ENCODE measurements at regions not wholly inside any gene's neighbourhood (a gene's known extent, or its start where the extent isn't known, plus 50 kb on each side); places are given as distances from the start of the nearest gene placed in this dataset.

- no peak overlapping the region for H3K27ac ChIP-seq
- peaks cover 0 to 6% (median 0%) of the 10 kb centered on the region in 3 donors for H3K9me3 ChIP-seq (replicated peaks in 1 of 3)
- H3K27me3 ChIP-seq: no peaks in the 10 kb centered on the region
- no peak for DNase-seq
- no peak overlapping the region for H3K4me3 ChIP-seq
- intact Hi-C loops (cut with DNase I): no loop called here
- no peaks in the 10 kb centered on the region for H3K36me3 ChIP-seq (replicated peaks in 1 of 2)
- 75 to 84% (median 81%) methylated on average over 6 of the region's 6 CpGs for WGBS, 4 donors
- TF ChIP-seq POLR2A (IDR thresholded peaks at IDR 0.05) (no peak), CTCF (IDR thresholded peaks at IDR 0.05) (no peak)
- H3K4me1 ChIP-seq (replicated peaks in 1 of 2): no peaks in the 10 kb centered on the region
Observed at GRCh38 chr13:63909726-63910375, 2494.2 kb upstream of the PCDH20 start.

GRCh38 chr13:63902141-63902540 lies 2486.5 kb upstream of the PCDH20 start:
- Histone ChIP-seq H3K4me3 (no peak overlapping the region), H3K9me3 (replicated peaks in 1 of 3) (no peaks in the 10 kb centered on the region), H3K4me1 (replicated peaks in 1 of 2) (no peaks in the 10 kb centered on the region), H3K27me3 (no peaks in the 10 kb centered on the region), H3K27ac (no peak overlapping the region), H3K36me3 (replicated peaks in 1 of 2) (no peaks in the 10 kb centered on the region)
- no peak for DNase-seq
- intact Hi-C loops (cut with DNase I): no loop called here
- TF ChIP-seq CTCF (IDR thresholded peaks at IDR 0.05) (no peak), POLR2A (IDR thresholded peaks at IDR 0.05) (no peak)
- 88 to 94% (median 91%) methylated on average over 9 of the region's 9 CpGs for WGBS, 4 donors

- intact Hi-C loops (cut with DNase I): no loop called here
- H3K9me3 ChIP-seq (replicated peaks in 1 of 3): no peaks in the 10 kb centered on the region
- no peak overlapping the region for H3K4me3 ChIP-seq
- TF ChIP-seq POLR2A (IDR thresholded peaks at IDR 0.05) (no peak), CTCF (IDR thresholded peaks at IDR 0.05) (no peak)
- no peaks in the 10 kb centered on the region for H3K27me3 ChIP-seq
- no peak overlapping the region for H3K27ac ChIP-seq
- WGBS, 4 donors: 79 to 92% (median 90%) methylated on average over 5 of the region's 5 CpGs
- DNase-seq: no peak
- H3K36me3 ChIP-seq (replicated peaks in 1 of 2): no peaks in the 10 kb centered on the region
- no peaks in the 10 kb centered on the region for H3K4me1 ChIP-seq (replicated peaks in 1 of 2)
Observed at GRCh38 chr13:63901630-63902029, 2486.0 kb upstream of the PCDH20 start.

GRCh38 chr13:63900406-63900805 lies 2484.8 kb upstream of the PCDH20 start:
- Histone ChIP-seq H3K27ac (no peak overlapping the region), H3K9me3 (replicated peaks in 1 of 3) (no peaks in the 10 kb centered on the region), H3K27me3 (no peaks in the 10 kb centered on the region), H3K36me3 (replicated peaks in 1 of 2) (no peaks in the 10 kb centered on the region), H3K4me1 (replicated peaks in 1 of 2) (no peaks in the 10 kb centered on the region), H3K4me3 (no peak overlapping the region)
- TF ChIP-seq CTCF (IDR thresholded peaks at IDR 0.05) (no peak), POLR2A (IDR thresholded peaks at IDR 0.05) (no peak)
- intact Hi-C loops (cut with DNase I): no loop called here
- DNase-seq: no peak
- 83 to 94% (median 86%) methylated on average over 1 of the region's 1 CpG for WGBS, 4 donors
